ENCODE measurements at regions not wholly inside any gene's neighbourhood (a gene's known extent, or its start where the extent isn't known, plus 50 kb on each side); places are given as distances from the start of the nearest gene placed in this dataset.

- in situ Hi-C loops (cut with HindIII; ENCODE audit: low pct_unique_long_range_greater_than_20kb, low sequenced_read_pairs), result no loop called here
- no peak for TF ChIP-seq JUND (IDR thresholded peaks at IDR 0.05; ENCODE audit: low read depth)
- DNase-seq (ENCODE audit: low read depth in 1 of 2, low spot score in 1 of 2), result no peak
Measured at GRCh38 chr2:157143901-157144300, 113.6 kb upstream of the GALNT5 start.

- TF ChIP-seq JUND (IDR thresholded peaks at IDR 0.05; ENCODE audit: low read depth), result no peak
- in situ Hi-C loops (cut with HindIII; ENCODE audit: low pct_unique_long_range_greater_than_20kb, low sequenced_read_pairs), result no loop called here
- DNase-seq (ENCODE audit: low read depth in 1 of 2, low spot score in 1 of 2), result no peak
Measured at GRCh38 chr2:157149270-157149669, 108.2 kb upstream of the GALNT5 start.

- DNase-seq (ENCODE audit: low read depth in 1 of 2, low spot score in 1 of 2), result no peak
- in situ Hi-C loops (cut with HindIII; ENCODE audit: low pct_unique_long_range_greater_than_20kb, low sequenced_read_pairs), result no loop called here
- no peak for TF ChIP-seq JUND (IDR thresholded peaks at IDR 0.05; ENCODE audit: low read depth)
Measured at GRCh38 chr2:157150747-157151146, 106.8 kb upstream of the GALNT5 start.

- no peak for DNase-seq (ENCODE audit: low read depth in 1 of 2, low spot score in 1 of 2)
- in situ Hi-C loops (cut with HindIII; ENCODE audit: low pct_unique_long_range_greater_than_20kb, low sequenced_read_pairs), result no loop called here
- no peak for TF ChIP-seq JUND (IDR thresholded peaks at IDR 0.05; ENCODE audit: low read depth)
Measured at GRCh38 chr2:157152362-157152761, 105.1 kb upstream of the GALNT5 start.

- TF ChIP-seq JUND (IDR thresholded peaks at IDR 0.05; ENCODE audit: low read depth), result no peak
- in situ Hi-C loops (cut with HindIII; ENCODE audit: low pct_unique_long_range_greater_than_20kb, low sequenced_read_pairs), result no loop called here
- DNase-seq (ENCODE audit: low read depth in 1 of 2, low spot score in 1 of 2), result no peak
Measured at GRCh38 chr2:157155992-157156391, 101.5 kb upstream of the GALNT5 start.

GRCh38 chr2:157158111-157158510 lies 99.4 kb upstream of the GALNT5 start:
- in situ Hi-C loops (cut with HindIII; ENCODE audit: low pct_unique_long_range_greater_than_20kb, low sequenced_read_pairs), result no loop called here
- TF ChIP-seq JUND (IDR thresholded peaks at IDR 0.05; ENCODE audit: low read depth), result no peak
- no peak for DNase-seq (ENCODE audit: low read depth in 1 of 2, low spot score in 1 of 2)

GRCh38 chr2:157159221-157159934 lies 98.1 kb upstream of the GALNT5 start:
- in situ Hi-C loops (cut with HindIII; ENCODE audit: low pct_unique_long_range_greater_than_20kb, low sequenced_read_pairs), result no loop called here
- no peak for DNase-seq (ENCODE audit: low read depth in 1 of 2, low spot score in 1 of 2)
- TF ChIP-seq JUND (IDR thresholded peaks at IDR 0.05; ENCODE audit: low read depth), result no peak

GRCh38 chr2:157160111-157160510 lies 97.4 kb upstream of the GALNT5 start:
- no peak for TF ChIP-seq JUND (IDR thresholded peaks at IDR 0.05; ENCODE audit: low read depth)
- peak in 1 of 2 experiments; percentile 6 for DNase-seq (ENCODE audit: low read depth in 1 of 2, low spot score in 1 of 2)
- in situ Hi-C loops (cut with HindIII; ENCODE audit: low pct_unique_long_range_greater_than_20kb, low sequenced_read_pairs), result no loop called here

GRCh38 chr2:157164370-157164769 lies 93.1 kb upstream of the GALNT5 start:
- DNase-seq (ENCODE audit: low read depth in 1 of 2, low spot score in 1 of 2), result no peak
- no peak for TF ChIP-seq JUND (IDR thresholded peaks at IDR 0.05; ENCODE audit: low read depth)
- in situ Hi-C loops (cut with HindIII; ENCODE audit: low pct_unique_long_range_greater_than_20kb, low sequenced_read_pairs), result no loop called here

- DNase-seq (ENCODE audit: low read depth in 1 of 2, low spot score in 1 of 2), result no peak
- TF ChIP-seq JUND (IDR thresholded peaks at IDR 0.05; ENCODE audit: low read depth), result no peak
- in situ Hi-C loops (cut with HindIII; ENCODE audit: low pct_unique_long_range_greater_than_20kb, low sequenced_read_pairs), result no loop called here
Measured at GRCh38 chr2:157164891-157165290, 92.6 kb upstream of the GALNT5 start.

GRCh38 chr2:157168501-157168900 lies 89.0 kb upstream of the GALNT5 start:
- in situ Hi-C loops (cut with HindIII; ENCODE audit: low pct_unique_long_range_greater_than_20kb, low sequenced_read_pairs), result no loop called here
- DNase-seq (ENCODE audit: low read depth in 1 of 2, low spot score in 1 of 2), result no peak
- no peak for TF ChIP-seq JUND (IDR thresholded peaks at IDR 0.05; ENCODE audit: low read depth)

GRCh38 chr2:157169889-157170288 lies 87.6 kb upstream of the GALNT5 start:
- in situ Hi-C loops (cut with HindIII; ENCODE audit: low pct_unique_long_range_greater_than_20kb, low sequenced_read_pairs), result no loop called here
- no peak for TF ChIP-seq JUND (IDR thresholded peaks at IDR 0.05; ENCODE audit: low read depth)
- DNase-seq (ENCODE audit: low read depth in 1 of 2, low spot score in 1 of 2), result no peak

GRCh38 chr2:157170299-157170698 lies 87.2 kb upstream of the GALNT5 start:
- in situ Hi-C loops (cut with HindIII; ENCODE audit: low pct_unique_long_range_greater_than_20kb, low sequenced_read_pairs), result no loop called here
- no peak for TF ChIP-seq JUND (IDR thresholded peaks at IDR 0.05; ENCODE audit: low read depth)
- no peak for DNase-seq (ENCODE audit: low read depth in 1 of 2, low spot score in 1 of 2)

- DNase-seq (ENCODE audit: low read depth in 1 of 2, low spot score in 1 of 2), result no peak
- no peak for TF ChIP-seq JUND (IDR thresholded peaks at IDR 0.05; ENCODE audit: low read depth)
- in situ Hi-C loops (cut with HindIII; ENCODE audit: low pct_unique_long_range_greater_than_20kb, low sequenced_read_pairs), result no loop called here
Measured at GRCh38 chr2:157172239-157172638, 85.3 kb upstream of the GALNT5 start.

Data from T47D (cell line).